ENCODE measurements at regions not wholly inside any gene's neighbourhood (a gene's known extent, or its start where the extent isn't known, plus 50 kb on each side); places are given as distances from the start of the nearest gene placed in this dataset.

DNA sequence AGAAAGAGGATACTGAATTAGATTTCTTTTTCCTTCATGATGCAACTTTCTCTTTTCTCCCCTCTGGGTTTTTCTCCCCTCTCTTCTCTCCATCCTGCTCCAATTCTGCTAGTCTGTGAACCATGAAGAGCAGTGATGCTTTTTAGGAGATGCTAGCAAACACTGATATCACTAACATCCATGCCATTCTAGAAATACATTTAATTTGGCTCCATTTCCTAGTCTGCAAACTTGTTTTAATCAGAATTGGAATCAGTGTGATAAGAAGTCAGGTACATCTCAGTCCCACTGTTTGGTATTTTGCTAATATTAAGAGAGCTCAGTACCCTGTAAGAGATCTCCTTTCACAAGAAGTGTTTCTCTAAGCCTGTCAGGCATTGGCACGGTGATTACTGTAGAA lies 437.1 kb downstream of the RWDD3 start:
- TF ChIP-seq, protein P1, sequence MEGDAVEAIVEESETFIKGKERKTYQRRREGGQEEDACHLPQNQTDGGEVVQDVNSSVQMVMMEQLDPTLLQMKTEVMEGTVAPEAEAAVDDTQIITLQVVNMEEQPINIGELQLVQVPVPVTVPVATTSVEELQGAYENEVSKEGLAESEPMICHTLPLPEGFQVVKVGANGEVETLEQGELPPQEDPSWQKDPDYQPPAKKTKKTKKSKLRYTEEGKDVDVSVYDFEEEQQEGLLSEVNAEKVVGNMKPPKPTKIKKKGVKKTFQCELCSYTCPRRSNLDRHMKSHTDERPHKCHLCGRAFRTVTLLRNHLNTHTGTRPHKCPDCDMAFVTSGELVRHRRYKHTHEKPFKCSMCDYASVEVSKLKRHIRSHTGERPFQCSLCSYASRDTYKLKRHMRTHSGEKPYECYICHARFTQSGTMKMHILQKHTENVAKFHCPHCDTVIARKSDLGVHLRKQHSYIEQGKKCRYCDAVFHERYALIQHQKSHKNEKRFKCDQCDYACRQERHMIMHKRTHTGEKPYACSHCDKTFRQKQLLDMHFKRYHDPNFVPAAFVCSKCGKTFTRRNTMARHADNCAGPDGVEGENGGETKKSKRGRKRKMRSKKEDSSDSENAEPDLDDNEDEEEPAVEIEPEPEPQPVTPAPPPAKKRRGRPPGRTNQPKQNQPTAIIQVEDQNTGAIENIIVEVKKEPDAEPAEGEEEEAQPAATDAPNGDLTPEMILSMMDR (IDR thresholded peaks at IDR 0.05; ENCODE audit: insufficient read depth, low read length, poor library complexity, severe bottlenecking) = no peak
- no peak for TF ChIP-seq EZH2phosphoT487 (conservative IDR thresholded peaks at IDR 0.05; ENCODE audit: low read length)
